GM19455 (cell line): ENCODE measurements at regions not wholly inside any gene's neighbourhood (a gene's known extent, or its start where the extent isn't known, plus 50 kb on each side); places are given as distances from the start of the nearest gene placed in this dataset.
"Not testable (repeated sequence)": the region's sequence is repeated elsewhere in the genome, so short reads cannot be mapped to it uniquely, and the experiment has no call there.

Experiments used
- ATAC-seq: cut with Tn5 transposase; IDR thresholded peaks from one replicate; pipeline ENCODE4 v1.9.1; 2021; ENCODE audit not compliant: unreplicated experiment

GRCh38 chr3:144023543-144023942 lies 51.9 kb downstream of the DIPK2A start:
- ATAC-seq = not testable (repeated sequence)

DNA sequence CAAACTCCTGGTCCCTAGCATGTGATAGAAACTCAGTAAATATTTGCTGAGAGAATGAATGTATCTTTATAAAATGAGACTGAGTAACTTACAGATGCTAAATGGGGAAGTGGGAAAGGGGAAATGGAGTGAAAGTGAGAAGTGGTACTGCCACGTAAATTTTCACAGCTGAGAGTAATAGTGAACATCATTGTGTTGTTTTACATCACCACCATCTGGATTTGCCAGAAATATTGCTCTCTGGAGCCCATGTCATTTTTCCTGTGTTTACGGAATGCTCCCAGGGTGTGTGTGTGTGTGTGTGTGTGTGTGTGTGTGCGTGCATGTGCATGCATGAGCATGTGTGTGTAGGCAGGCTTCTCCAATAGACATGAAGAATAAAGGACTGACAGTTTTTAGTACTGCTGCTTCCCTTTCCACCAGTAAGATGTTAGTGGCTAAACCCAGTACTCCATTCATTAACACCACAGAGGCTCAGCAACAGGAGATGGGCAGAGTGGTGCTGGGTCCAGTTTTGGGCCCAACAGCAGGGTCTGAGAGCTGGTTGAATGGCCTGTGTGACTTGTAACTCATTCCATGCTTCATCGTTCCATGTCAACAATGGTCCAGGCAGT lies 57.3 kb downstream of the DIPK2A start:
- peak; percentile 83 for ATAC-seq

- no peak for ATAC-seq
Measured at GRCh38 chr3:144029769-144030168, 58.1 kb downstream of the DIPK2A start.

- ATAC-seq = no peak
Measured at GRCh38 chr3:144031938-144032337, 60.3 kb downstream of the DIPK2A start.

DNA sequence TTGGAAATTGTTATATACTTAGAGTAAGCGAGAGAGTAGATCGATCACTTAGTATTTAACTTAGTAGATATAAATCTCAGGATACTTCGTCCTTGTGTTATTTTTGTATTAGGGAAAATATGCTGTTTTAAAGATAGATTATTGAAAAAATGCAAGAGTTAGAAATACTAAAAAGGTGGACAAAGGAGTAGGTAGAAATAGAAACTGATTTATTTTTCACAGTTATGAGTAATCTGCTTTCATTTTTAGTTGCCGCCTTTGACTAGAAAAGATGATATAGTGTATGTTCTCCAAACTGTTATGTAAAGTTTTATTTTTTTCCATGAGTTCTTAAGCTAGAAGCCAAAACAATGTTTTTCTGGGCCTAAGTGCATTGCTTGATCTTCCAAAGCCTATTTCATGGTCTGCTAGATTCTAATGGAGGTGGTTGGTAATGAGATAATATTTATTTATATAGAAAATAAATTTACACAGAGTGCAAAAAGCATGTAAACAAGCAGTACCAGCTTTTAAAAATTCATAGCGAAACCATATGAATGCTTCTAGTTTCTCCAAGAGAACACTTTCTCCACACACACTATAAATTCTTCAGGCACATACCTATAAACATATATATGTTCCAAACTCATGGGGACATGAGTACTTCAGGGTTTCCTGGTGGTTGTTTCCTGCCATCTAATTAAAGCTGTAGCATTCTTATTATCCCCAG lies 61.1 kb downstream of the DIPK2A start:
- peak; percentile 78 for ATAC-seq

DNA sequence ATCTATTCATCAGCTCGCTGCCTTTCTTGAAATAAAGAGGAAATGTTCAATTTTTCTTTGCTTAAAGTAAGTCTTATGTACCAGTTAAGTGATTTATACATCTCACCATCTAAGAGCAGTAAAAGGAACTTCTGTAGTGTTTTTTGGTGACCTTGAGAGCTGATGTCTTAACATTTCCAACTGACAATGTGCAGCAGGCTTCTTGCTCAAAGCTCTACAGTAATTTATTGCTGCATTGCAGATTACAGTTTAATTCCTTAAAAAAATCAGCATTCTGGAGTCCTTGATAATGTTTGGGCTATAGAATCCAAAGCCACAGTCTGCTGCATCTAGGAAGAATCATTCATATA lies 61.6 kb downstream of the DIPK2A start:
- no peak for ATAC-seq

GRCh38 chr3:144033863-144034262 lies 62.2 kb downstream of the DIPK2A start:
- no peak for ATAC-seq

GRCh38 chr3:144034715-144035290 lies 63.2 kb downstream of the DIPK2A start:
- no peak for ATAC-seq

- ATAC-seq = no peak
Measured at GRCh38 chr3:144036498-144036897, 64.9 kb downstream of the DIPK2A start.

- ATAC-seq = no peak
Measured at GRCh38 chr3:144039661-144040060, 68.0 kb downstream of the DIPK2A start.

DNA sequence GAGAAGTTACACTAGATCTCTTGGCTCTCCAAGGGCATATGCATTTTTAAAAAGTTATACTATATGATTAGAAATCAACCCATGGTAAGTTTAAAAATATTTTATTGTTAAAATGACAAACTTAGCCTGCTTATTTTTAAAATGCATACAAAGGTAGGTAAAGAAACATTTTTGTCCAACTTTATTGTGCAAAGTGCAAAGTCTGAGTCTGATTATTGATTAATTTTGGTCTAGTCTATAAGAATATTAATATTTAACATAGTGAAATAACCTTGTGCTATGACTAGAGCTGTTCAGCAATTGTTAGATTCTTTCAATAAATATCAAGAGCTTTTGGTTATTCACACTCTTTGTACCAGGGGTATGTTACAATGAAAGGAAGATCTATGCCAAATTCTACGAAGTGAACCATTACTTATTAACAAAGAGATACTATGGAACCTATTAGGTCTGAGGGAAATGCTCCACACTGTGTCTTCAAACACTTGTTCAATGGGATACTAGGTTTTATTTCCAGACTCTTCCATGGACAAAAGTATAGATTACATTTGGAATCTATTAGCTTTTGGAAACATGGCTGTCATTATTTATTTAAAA lies 70.4 kb downstream of the DIPK2A start:
- no peak for ATAC-seq

- ATAC-seq = no peak
Measured at GRCh38 chr3:144045766-144046165, 74.1 kb downstream of the DIPK2A start.

DNA sequence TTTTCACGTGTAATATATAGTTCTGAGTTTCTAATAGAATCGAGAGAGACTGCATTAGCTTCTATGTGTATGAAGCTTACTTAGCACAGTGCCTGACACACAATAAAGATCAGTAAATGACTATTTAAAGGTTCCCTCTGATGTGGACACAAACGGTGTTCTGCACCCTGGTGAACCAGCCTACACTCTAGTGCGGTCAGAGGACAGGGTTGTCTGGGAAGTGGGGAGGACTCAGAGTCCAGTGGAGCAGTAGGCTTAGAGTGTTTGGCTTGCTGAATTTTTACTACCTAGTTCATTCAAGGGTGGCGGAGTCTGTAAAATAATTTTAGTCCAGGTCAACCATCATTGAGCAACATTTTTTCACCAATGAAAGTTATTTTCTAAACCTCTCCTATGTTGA lies 77.8 kb downstream of the DIPK2A start:
- ATAC-seq = no peak

DNA sequence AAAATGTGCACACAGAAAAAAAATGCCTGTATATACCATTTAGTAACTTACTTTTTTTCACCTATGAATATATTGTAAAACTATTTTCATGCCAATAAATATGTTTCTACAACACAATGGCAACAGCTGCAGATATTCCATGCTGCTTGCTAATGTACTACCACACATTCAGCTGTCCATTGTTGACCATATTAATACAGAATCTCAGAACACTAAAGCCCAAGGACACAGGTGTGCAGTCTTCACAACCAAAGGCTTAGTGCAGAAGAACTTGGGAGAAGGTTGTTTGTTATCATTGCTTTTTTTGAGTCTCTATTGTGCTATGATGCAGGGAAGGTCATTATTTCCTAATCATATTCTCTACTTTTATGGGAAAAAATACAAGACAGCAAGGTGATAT lies 79.6 kb downstream of the DIPK2A start:
- no peak for ATAC-seq

DNA sequence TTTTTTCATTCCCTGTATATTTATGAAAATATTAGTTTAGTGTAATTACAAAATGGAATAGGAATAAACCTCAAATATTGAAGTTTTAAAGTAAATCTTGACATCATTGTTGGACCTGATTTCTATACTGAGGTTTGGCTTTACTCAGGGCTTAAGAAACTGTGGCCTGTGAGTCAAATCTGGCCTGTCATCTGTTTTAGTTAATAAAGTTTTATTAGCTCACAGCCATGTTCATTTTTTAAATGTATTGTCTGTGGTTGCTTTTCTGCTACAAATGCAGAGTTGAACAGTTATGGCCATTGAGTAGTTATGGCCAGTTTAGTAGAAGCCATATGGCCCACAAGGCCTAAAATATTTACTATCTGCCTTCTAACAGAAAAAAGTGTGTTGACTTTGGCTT lies 80.7 kb downstream of the DIPK2A start:
- ATAC-seq = no peak

- no peak for ATAC-seq
Measured at GRCh38 chr3:144053121-144053520, 81.5 kb downstream of the DIPK2A start.

- no peak for ATAC-seq
Measured at GRCh38 chr3:144054766-144055165, 83.1 kb downstream of the DIPK2A start.

DNA sequence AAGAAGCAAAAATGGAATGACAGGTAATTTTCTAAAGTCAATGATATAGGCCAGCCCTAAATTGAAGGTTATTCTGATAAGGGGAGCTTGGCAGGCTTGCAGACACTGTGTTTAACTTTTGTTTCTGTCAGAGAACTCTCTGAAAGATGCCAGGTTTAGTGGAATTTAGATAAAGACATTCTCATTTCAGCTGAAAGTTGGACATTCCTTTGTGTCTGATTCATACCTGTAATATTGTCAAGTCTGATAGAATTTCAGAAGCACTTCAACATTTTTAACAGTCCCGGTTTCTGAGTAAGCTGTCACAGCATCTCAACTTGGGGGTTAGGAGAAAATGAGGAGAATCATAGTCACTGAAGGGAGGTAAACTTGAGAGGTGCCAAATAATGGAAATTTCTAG lies 84.0 kb downstream of the DIPK2A start:
- ATAC-seq = no peak

GRCh38 chr3:144058713-144059112 lies 87.1 kb downstream of the DIPK2A start:
- no peak for ATAC-seq

- ATAC-seq = no peak
Measured at GRCh38 chr3:144059481-144059880, 87.9 kb downstream of the DIPK2A start.

DNA sequence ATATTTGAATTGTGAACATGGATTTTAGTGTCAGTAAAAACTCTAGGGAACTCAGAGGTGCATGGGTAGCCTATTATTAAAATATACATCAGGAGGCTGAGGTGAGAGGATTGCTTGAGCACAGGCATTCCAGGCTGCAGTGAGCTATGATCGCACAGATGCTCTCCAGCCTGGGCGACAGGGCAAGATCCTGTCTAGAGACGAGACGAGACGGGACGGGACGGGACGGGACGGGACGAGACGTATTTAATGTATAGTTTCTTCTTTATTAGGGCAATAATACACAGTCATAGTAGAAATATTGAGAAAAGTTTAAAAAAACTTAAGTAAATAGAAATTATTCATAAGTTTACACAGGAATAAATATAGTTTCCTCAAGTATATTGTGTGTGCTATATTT lies 89.3 kb downstream of the DIPK2A start:
- ATAC-seq = no peak

- no peak for ATAC-seq
Measured at GRCh38 chr3:144063306-144063705, 91.7 kb downstream of the DIPK2A start.
